A549 (cell line): ENCODE measurements at regions not wholly inside any gene's neighbourhood (a gene's known extent, or its start where the extent isn't known, plus 50 kb on each side); places are given as distances from the start of the nearest gene placed in this dataset.

Source experiments
- ATAC-seq, 2 experiments: fragments of 200-7000 bp in 1 of 2; fragments of >200 bp in 1 of 2; cut with Nextera tagmentation in 1 of 2; cut with Tn5 transposase in 1 of 2; 3 replicates each; pipeline versions ENCODE4 v1.8.0 to v1.9.1; 2018 to 2020; ENCODE audit warnings: mild to moderate bottlenecking in 1 of 2, moderate library complexity in 1 of 2
- CTCF ChIA-PET: fragments of 300-600 bp; sonication (Branson Sonifier 250); formaldehyde crosslinking; extraction: SDS; loops from one replicate; lab custom pipeline; 2021; ENCODE audit warnings: antibody characterized with exemption, inconsistent platforms; lab: Yijun Ruan, JAX
- POLR2A ChIA-PET: fragments of 350-600 bp; formaldehyde crosslinking; extraction: SDS; loops from one replicate; lab custom pipeline; 2021; ENCODE audit warnings: antibody characterized with exemption, inconsistent platforms; lab: Yijun Ruan, JAX
- DNase-seq, 2 experiments: peaks; one replicate each; pipeline versions ENCODE4 v3.0.0 to v3.0.0-alpha.2; 2011 to 2016; ENCODE audit warnings: low read depth in 1 of 2, low spot score in 1 of 2
- FAIRE-seq: peaks from 2 replicates; lab custom pipeline; 2011; peaks lifted over from hg19 to GRCh38; lab: Jason Lieb, UNC
- H3K27ac ChIP-seq, 2 experiments: fragments of >200 bp; sonication (Bioruptor Twin); formaldehyde crosslinking; 3 replicates each; pipeline ENCODE4 v1.5.1; 2016 to 2017
- H3K4me1 ChIP-seq: fragments of >200 bp; sonication (Bioruptor Twin); formaldehyde crosslinking; 3 replicates; pipeline ENCODE4 v1.6.1; 2016
- H3K4me2 ChIP-seq: fragments of >200 bp; sonication (Bioruptor Twin); formaldehyde crosslinking; 3 replicates; pipeline ENCODE4 v1.6.1; 2016
- H3K4me3 ChIP-seq: fragments of >200 bp; sonication (Bioruptor Twin); formaldehyde crosslinking; 3 replicates; pipeline ENCODE4 v1.5.1; 2016
- H3K9me3 ChIP-seq: fragments of >200 bp; sonication (Bioruptor Twin); formaldehyde crosslinking; 3 replicates; pipeline ENCODE4 v1.6.1; 2016
- CBX2 ChIP-seq: fragments of 200-600 bp; sonication (generic); IDR thresholded peaks from 2 replicates; pipeline ENCODE4 v1.6.1; 2016; ENCODE audit warnings: low read depth, mild to moderate bottlenecking, borderline replicate concordance
- CBX8 ChIP-seq: fragments of 200-600 bp; sonication (generic); IDR thresholded peaks from 2 replicates; pipeline ENCODE4 v1.6.1; 2016
- CEBPB ChIP-seq, 2 experiments: fragments of >200 bp in 1 of 2; sonication (Bioruptor Twin) in 1 of 2; formaldehyde crosslinking in 1 of 2; IDR thresholded peaks; 2 replicates each; pipeline ENCODE4 v1.6.1; 2012 to 2016
- EHF ChIP-seq: fragments of 250-450 bp; sonication (Bioruptor Pico); IDR thresholded peaks from 2 replicates; pipeline ENCODE4 v1.5.0; 2020; ENCODE audit warnings: mild to moderate bottlenecking
- EHMT2 ChIP-seq: fragments of 200-600 bp; sonication (generic); IDR thresholded peaks from 2 replicates; pipeline ENCODE4 v1.6.1; 2016; ENCODE audit warnings: antibody characterized with exemption, low read depth, mild to moderate bottlenecking, moderate library complexity
- FOSB ChIP-seq: fragments of 250-450 bp; sonication (Bioruptor Pico); IDR thresholded peaks from 2 replicates; pipeline ENCODE4 v1.5.0; 2020; ENCODE audit warnings: mild to moderate bottlenecking, moderate library complexity
- HDAC2 ChIP-seq: fragments of 200-600 bp; sonication (generic); IDR thresholded peaks from 2 replicates; pipeline ENCODE4 v1.6.1; 2016
- HEYL ChIP-seq: fragments of 250-450 bp; sonication (Bioruptor Pico); IDR thresholded peaks from 2 replicates; pipeline ENCODE4 v1.8.0; 2021; ENCODE audit warnings: mild to moderate bottlenecking, moderate library complexity
- HOXA7 ChIP-seq: fragments of 250-450 bp; sonication (Bioruptor Pico); IDR thresholded peaks from 2 replicates; pipeline ENCODE4 v1.5.0; 2020; ENCODE audit warnings: mild to moderate bottlenecking, moderate library complexity
- JUN ChIP-seq, 2 experiments: fragments of >200 bp; sonication (Bioruptor Twin); formaldehyde crosslinking; IDR thresholded peaks; 2 replicates in 1 of 2; 3 replicates in 1 of 2; pipeline ENCODE4 v1.6.1; 2016 to 2017
- JUNB ChIP-seq: fragments of >200 bp; sonication (Bioruptor Twin); formaldehyde crosslinking; IDR thresholded peaks from 2 replicates; pipeline ENCODE4 v1.6.1; 2016
- KDM5A ChIP-seq: fragments of 200-600 bp; sonication (generic); IDR thresholded peaks from 2 replicates; pipeline ENCODE4 v1.6.1; 2016; ENCODE audit warnings: antibody characterized with exemption, mild to moderate bottlenecking
- MAX ChIP-seq: IDR thresholded peaks from 2 replicates; pipeline ENCODE4 v1.6.1; 2012
- MAZ ChIP-seq: fragments of 150-350 bp; IDR thresholded peaks from 2 replicates; pipeline ENCODE4 v1.6.1; 2014; ENCODE audit warnings: antibody characterized with exemption, low read depth, low read length, borderline replicate concordance
- NFE2L2 ChIP-seq: fragments of 150-350 bp; conservative IDR thresholded peaks from 2 replicates; pipeline ENCODE4 v1.6.1; 2014; ENCODE audit warnings: low read length
- NR3C1 ChIP-seq: fragments of >200 bp; sonication (Bioruptor Twin); formaldehyde crosslinking; IDR thresholded peaks from 3 replicates; pipeline ENCODE4 v1.6.1; 2017
- PBX3 ChIP-seq: IDR thresholded peaks from 2 replicates; pipeline ENCODE4 v1.6.1; 2012
- POLR2A ChIP-seq: IDR thresholded peaks from 2 replicates; pipeline ENCODE4 v1.6.1; 2012; ENCODE audit warnings: mild to moderate bottlenecking, low read length
- RCOR1 ChIP-seq: fragments of 150-350 bp; IDR thresholded peaks from 2 replicates; pipeline ENCODE4 v1.6.1; 2014; ENCODE audit warnings: antibody characterized with exemption, low read length, low read depth
- REST ChIP-seq: fragments of 200-600 bp; sonication (generic); IDR thresholded peaks from 2 replicates; pipeline ENCODE4 v1.6.1; 2016; ENCODE audit warnings: antibody characterized with exemption, mild to moderate bottlenecking, moderate library complexity
- RNF2 ChIP-seq: fragments of 200-600 bp; sonication (generic); IDR thresholded peaks from 2 replicates; pipeline ENCODE4 v1.6.1; 2016; ENCODE audit warnings: low read depth, mild to moderate bottlenecking, antibody characterized with exemption, moderate library complexity, borderline replicate concordance
- SMC3 ChIP-seq: fragments of >200 bp; sonication (Bioruptor Twin); formaldehyde crosslinking; IDR thresholded peaks from 3 replicates; pipeline ENCODE4 v1.6.1; 2018; ENCODE audit warnings: inconsistent platforms
- TP53 ChIP-seq: fragments of 250-450 bp; sonication (Bioruptor Pico); IDR thresholded peaks from 2 replicates; pipeline ENCODE4 v1.5.0; 2021; ENCODE audit warnings: mild to moderate bottlenecking, moderate library complexity
- USF2 ChIP-seq: fragments of 450-650 bp; IDR thresholded peaks from 2 replicates; pipeline ENCODE4 v1.6.1; 2014; ENCODE audit warnings: antibody characterized with exemption
- ZC3H11A ChIP-seq: fragments of 450-650 bp; IDR thresholded peaks from 2 replicates; pipeline ENCODE4 v1.6.1; 2014; ENCODE audit warnings: antibody characterized with exemption, mild to moderate bottlenecking
- ZNF302 ChIP-seq: fragments of 250-450 bp; sonication (Bioruptor Pico); IDR thresholded peaks from 2 replicates; pipeline ENCODE4 v1.9.0; 2021; ENCODE audit warnings: inconsistent platforms, mild to moderate bottlenecking, moderate library complexity
- ZSCAN20 ChIP-seq: fragments of 250-450 bp; sonication (Bioruptor Pico); IDR thresholded peaks from 2 replicates; pipeline ENCODE4 v1.8.0; 2022; ENCODE audit warnings: mild to moderate bottlenecking, moderate library complexity
- WGBS: methylation state at CpG from one replicate; pipeline ENCODE4 v1.1.6; 2017; ENCODE audit errors: missing lambda C conversion rate; 5-methylcytosine and 5-hydroxymethylcytosine counted together

- H3K4me3 ChIP-seq = no peak overlapping the region
- H3K27ac ChIP-seq = no peak overlapping the region
- POLR2A ChIA-PET = no interaction called here
- ATAC-seq (no peak), FAIRE-seq (no peak), DNase-seq (no peak)
- peaks cover 9% of the 10 kb centered on the region; the same call in 2 of the 3 replicates for H3K4me1 ChIP-seq
- H3K9me3 ChIP-seq = no peaks in the 10 kb centered on the region
- 64% methylated on average over 2 of the region's 2 CpGs for WGBS
- CTCF ChIA-PET = interaction anchor here (0.7 kb wide), 1 partner anchor 8 kb away, joined by 3 read pairs; no protein-coding TSS in a partner anchor
- TF ChIP-seq REST (no peak), HOXA7 (CRISPR knock-in tag) (no peak), CBX8 (no peak), ZSCAN20 (no peak), TP53 (CRISPR knock-in tag) (no peak), FOSB (no peak), JUNB (no peak), ZNF302 (CRISPR knock-in tag) (no peak), EHMT2 (no peak), KDM5A (no peak), JUN (IDR thresholded peaks at IDR 0.05) (no peak), NFE2L2 (no peak), NR3C1 (no peak)
- H3K4me2 ChIP-seq = no peak overlapping the region
Observed at GRCh38 chr5:60256546-60256945, 363.0 kb upstream of the PDE4D start.

- no peak for TF ChIP-seq EHF
- no peak for TF ChIP-seq RNF2
- POLR2A ChIA-PET = no interaction called here
- CTCF ChIA-PET = interaction anchor here (1.0 kb wide), 1 partner anchor 8 kb away, joined by 3 read pairs; no protein-coding TSS in a partner anchor
Observed at GRCh38 chr5:60248901-60249300, 355.4 kb upstream of the PDE4D start.

GRCh38 chr5:60243713-60244112, 350.2 kb upstream of the PDE4D start:
- POLR2A ChIA-PET = no interaction called here
- Histone ChIP-seq H3K4me2 (no peak overlapping the region), H3K4me1 (no peaks in the 10 kb centered on the region), H3K9me3 (peaks cover 16% of the 10 kb centered on the region; the same call in 1 of the 3 replicates)
- CTCF ChIA-PET = no interaction called here
- no peak for DNase-seq
- WGBS = 0% methylated on average over 1 of the region's 1 CpG
- no peak for TF ChIP-seq RCOR1
- TF ChIP-seq, all 56 proteins: peak for 0
- Histone ChIP-seq H3K4me3 (no peak overlapping the region), H3K27ac (no peak overlapping the region)
- ATAC-seq = no peak
- no peak for FAIRE-seq

More at GRCh38 chr5:60248901-60249300, 355.4 kb upstream of the PDE4D start:
- H3K4me1 ChIP-seq = no peaks in the 10 kb centered on the region
- H3K4me2 ChIP-seq = no peak overlapping the region
- FAIRE-seq (no peak), DNase-seq (no peak), ATAC-seq (no peak)
- 83% methylated on average over 1 of the region's 1 CpG for WGBS
- peaks cover 10% of the 10 kb centered on the region; the same call in 1 of the 3 replicates for H3K9me3 ChIP-seq
- H3K4me3 ChIP-seq = no peak overlapping the region
- no peak overlapping the region for H3K27ac ChIP-seq

GRCh38 chr5:60232036-60232795, 338.7 kb upstream of the PDE4D start:
- TF ChIP-seq MAZ (no peak), KDM5A (no peak), MAX (no peak), SMC3 (no peak), ZC3H11A (no peak), HEYL (CRISPR knock-in tag) (no peak), CBX2 (no peak), POLR2A (no peak), CEBPB (IDR thresholded peaks at IDR 0.05) (no peak), HDAC2 (no peak), ZSCAN20 (no peak), CBX8 (no peak), USF2 (no peak), PBX3 (no peak), JUN (IDR thresholded peaks at IDR 0.05) (no peak)
- TF ChIP-seq, all 56 proteins: peak for 0
- DNase-seq (no peak), FAIRE-seq (no peak), ATAC-seq (no peak)
- ChIA-PET POLR2A (no interaction called here), CTCF (no interaction called here)
- WGBS = 37% methylated on average over 2 of the region's 2 CpGs
- H3K4me2 ChIP-seq = no peak overlapping the region
- no peaks in the 10 kb centered on the region for H3K9me3 ChIP-seq
- no peak overlapping the region for H3K27ac ChIP-seq
- no peaks in the 10 kb centered on the region for H3K4me1 ChIP-seq
- no peak overlapping the region for H3K4me3 ChIP-seq
